ENCODE measurements at regions not wholly inside any gene's neighbourhood (a gene's known extent, or its start where the extent isn't known, plus 50 kb on each side); places are given as distances from the start of the nearest gene placed in this dataset.
A peak's percentile ranks its signal among the peaks of the same experiment; 100 is the strongest.

GRCh38 chr5:147966326-147966725, 60.0 kb upstream of the C5orf46 start:
- H3K27ac ChIP-seq, result no peak overlapping the region

GRCh38 chr5:147965715-147966114, 59.4 kb upstream of the C5orf46 start:
- no peak for ATAC-seq
- no peak for TF ChIP-seq CTCF (IDR thresholded peaks at IDR 0.05)
- Histone ChIP-seq H3K4me1 (peaks cover 24% of the 10 kb centered on the region), H3K27me3 (ENCODE audit: low read depth) (no peaks in the 10 kb centered on the region), H3K36me3 (no peaks in the 10 kb centered on the region), H3K4me3 (no peak overlapping the region), H3K9me3 (no peaks in the 10 kb centered on the region), H3K27ac (no peak overlapping the region)
- DNase-seq, result no peak
- intact Hi-C loops (cut with DNase I), result no loop called here

More at GRCh38 chr5:147966326-147966725, 60.0 kb upstream of the C5orf46 start:
- ATAC-seq (no peak), DNase-seq (no peak)
- H3K4me3 ChIP-seq, result no peak overlapping the region
- H3K27me3 ChIP-seq (ENCODE audit: low read depth), result no peaks in the 10 kb centered on the region
- no peak for TF ChIP-seq CTCF (IDR thresholded peaks at IDR 0.05)
- no peaks in the 10 kb centered on the region for H3K9me3 ChIP-seq
- peaks cover 24% of the 10 kb centered on the region for H3K4me1 ChIP-seq
- intact Hi-C loops (cut with DNase I), result no loop called here
- H3K36me3 ChIP-seq, result no peaks in the 10 kb centered on the region

- peak overlapping the region; percentile 37 for H3K27ac ChIP-seq
- DNase-seq (no peak), ATAC-seq (peak; percentile 56 to 67)
- intact Hi-C loops (cut with DNase I), result no loop called here
- H3K4me1 ChIP-seq, result peaks cover 24% of the 10 kb centered on the region
- H3K4me3 ChIP-seq, result no peak overlapping the region
- H3K27me3 ChIP-seq (ENCODE audit: low read depth), result no peaks in the 10 kb centered on the region
- H3K9me3 ChIP-seq, result no peaks in the 10 kb centered on the region
- TF ChIP-seq CTCF (IDR thresholded peaks at IDR 0.05), result no peak
- no peaks in the 10 kb centered on the region for H3K36me3 ChIP-seq
Observed at GRCh38 chr5:147963948-147964693, 57.8 kb upstream of the C5orf46 start.

- no peak overlapping the region for H3K4me3 ChIP-seq
- no peaks in the 10 kb centered on the region for H3K36me3 ChIP-seq
- no peaks in the 10 kb centered on the region for H3K27me3 ChIP-seq (ENCODE audit: low read depth)
- no peaks in the 10 kb centered on the region for H3K9me3 ChIP-seq
- intact Hi-C loops (cut with DNase I), result no loop called here
- TF ChIP-seq CTCF (IDR thresholded peaks at IDR 0.05), result no peak
- DNase-seq, result no peak
- H3K27ac ChIP-seq, result peak overlapping the region; percentile 37
- peaks cover 24% of the 10 kb centered on the region for H3K4me1 ChIP-seq
- no peak for ATAC-seq
Observed at GRCh38 chr5:147963436-147963835, 57.1 kb upstream of the C5orf46 start.

- no peak overlapping the region for H3K4me3 ChIP-seq
- peaks cover 24% of the 10 kb centered on the region for H3K4me1 ChIP-seq
- no peak overlapping the region for H3K27ac ChIP-seq
- H3K36me3 ChIP-seq, result no peaks in the 10 kb centered on the region
- no peaks in the 10 kb centered on the region for H3K27me3 ChIP-seq (ENCODE audit: low read depth)
- DNase-seq (no peak), ATAC-seq (no peak)
- intact Hi-C loops (cut with DNase I), result no loop called here
- H3K9me3 ChIP-seq, result no peaks in the 10 kb centered on the region
- no peak for TF ChIP-seq CTCF (IDR thresholded peaks at IDR 0.05)
Observed at GRCh38 chr5:147961208-147961749, 54.9 kb upstream of the C5orf46 start.
